H9 (cell line): ENCODE measurements at regions not wholly inside any gene's neighbourhood (a gene's known extent, or its start where the extent isn't known, plus 50 kb on each side); places are given as distances from the start of the nearest gene placed in this dataset.

ENCODE experiments used
- DNase-seq: peaks from one replicate; pipeline ENCODE4 v3.0.0-alpha.2; 2017
- H2AFZ ChIP-seq: one replicate; pipeline ENCODE4 v1.6.1; 2013; ENCODE audit warnings: mild to moderate bottlenecking, low read length, control low read depth, moderate library complexity
- H2AK5ac ChIP-seq: 2 replicates; pipeline ENCODE4 v1.6.1; 2013; ENCODE audit warnings: low read length, control low read depth, mixed read lengths; ENCODE audit not compliant: insufficient read length
- H2BK120ac ChIP-seq: one replicate; pipeline ENCODE4 v1.6.1; 2013; ENCODE audit warnings: low read depth, mild to moderate bottlenecking, low read length, control low read depth, inconsistent platforms; ENCODE audit not compliant: poor library complexity, severe bottlenecking
- H2BK12ac ChIP-seq: 2 replicates; pipeline ENCODE4 v1.6.1; 2013; ENCODE audit warnings: low read length, control low read depth, mixed read lengths, low read depth; ENCODE audit not compliant: insufficient read length
- H2BK15ac ChIP-seq: 2 replicates; pipeline ENCODE4 v1.6.1; 2013; ENCODE audit warnings: low read depth, low read length, control low read depth
- H2BK20ac ChIP-seq: one replicate; pipeline ENCODE4 v1.6.1; 2013; ENCODE audit warnings: low read depth, mild to moderate bottlenecking, low read length, control low read depth, inconsistent platforms; ENCODE audit not compliant: poor library complexity, severe bottlenecking
- H2BK5ac ChIP-seq: 2 replicates; pipeline ENCODE4 v1.6.1; 2013; ENCODE audit warnings: low read length, control low read depth, mixed read lengths; ENCODE audit not compliant: insufficient read length
- H3K14ac ChIP-seq: 2 replicates; pipeline ENCODE4 v1.6.1; 2013; ENCODE audit warnings: low read length, control low read depth; ENCODE audit not compliant: insufficient read depth
- H3K18ac ChIP-seq: 2 replicates; pipeline ENCODE4 v1.6.1; 2013; ENCODE audit warnings: low read depth, mild to moderate bottlenecking, mixed read lengths, low read length, control low read depth; ENCODE audit not compliant: insufficient read length
- H3K23ac ChIP-seq: 2 replicates; pipeline ENCODE4 v1.6.1; 2013; ENCODE audit warnings: low read length, control low read depth, mixed read lengths, low read depth; ENCODE audit not compliant: insufficient read length
- H3K23me2 ChIP-seq: 2 replicates; pipeline ENCODE4 v1.6.1; 2013; ENCODE audit warnings: low read depth, mild to moderate bottlenecking, mixed read lengths, low read length, control low read depth; ENCODE audit not compliant: insufficient read length, poor library complexity, severe bottlenecking
- H3K27ac ChIP-seq: 2 replicates; pipeline ENCODE4 v1.5.1; 2013; ENCODE audit warnings: low read length, control low read depth, mixed read lengths, low read depth; ENCODE audit not compliant: insufficient read length
- H3K27me3 ChIP-seq: 2 replicates; pipeline ENCODE4 v1.6.1; 2013; ENCODE audit warnings: low read length, control low read depth, inconsistent platforms; ENCODE audit not compliant: insufficient read depth
- H3K4ac ChIP-seq: 2 replicates; pipeline ENCODE4 v1.6.1; 2013; ENCODE audit warnings: low read depth, mild to moderate bottlenecking, control low read depth, inconsistent platforms, low read length, moderate library complexity
- H3K4me1 ChIP-seq: 2 replicates; pipeline ENCODE4 v1.6.1; 2013; ENCODE audit warnings: low read length, control low read depth, inconsistent platforms; ENCODE audit not compliant: insufficient read depth
- H3K4me2 ChIP-seq: 2 replicates; pipeline ENCODE4 v1.6.1; 2013; ENCODE audit warnings: low read length, control low read depth, mixed read lengths; ENCODE audit not compliant: insufficient read length, insufficient read depth
- H3K56ac ChIP-seq: 2 replicates; pipeline ENCODE4 v1.6.1; 2013; ENCODE audit warnings: low read depth, mild to moderate bottlenecking, mixed read lengths, low read length, control low read depth; ENCODE audit not compliant: insufficient read length
- H3K79me1 ChIP-seq: 2 replicates; pipeline ENCODE4 v1.6.1; 2013; ENCODE audit warnings: low read depth, mild to moderate bottlenecking, moderate library complexity, low read length, control low read depth, inconsistent platforms; ENCODE audit not compliant: insufficient read depth, poor library complexity, severe bottlenecking
- H3K79me2 ChIP-seq: 2 replicates; pipeline ENCODE4 v1.6.1; 2013; ENCODE audit warnings: low read length, control low read depth, inconsistent platforms; ENCODE audit not compliant: insufficient read depth
- H3K9ac ChIP-seq: 2 replicates; pipeline ENCODE4 v1.6.1; 2013; ENCODE audit warnings: low read length, control low read depth, mixed read lengths; ENCODE audit not compliant: insufficient read length; ENCODE audit errors: extremely low read depth
- H3K9me3 ChIP-seq: one replicate; pipeline ENCODE4 v1.6.1; 2013; ENCODE audit warnings: low read depth, low read length, inconsistent platforms; ENCODE audit not compliant: control insufficient read depth
- H3T11ph ChIP-seq: one replicate; pipeline ENCODE4 v1.6.1; 2013; ENCODE audit warnings: mild to moderate bottlenecking, low read length, control low read depth, inconsistent platforms
- H4K20me1 ChIP-seq: one replicate; pipeline ENCODE4 v1.6.1; 2013; ENCODE audit not compliant: control insufficient read depth, insufficient read length, insufficient read depth
- H4K5ac ChIP-seq: 2 replicates; pipeline ENCODE4 v1.6.1; 2013; ENCODE audit warnings: low read depth, mild to moderate bottlenecking, mixed read lengths, low read length, control low read depth; ENCODE audit not compliant: insufficient read length
- H4K8ac ChIP-seq: replicated peaks from 2 replicates; pipeline ENCODE4 v1.6.1; 2013; ENCODE audit warnings: low read length, control low read depth, mixed read lengths, low read depth; ENCODE audit not compliant: insufficient read length
- H4K91ac ChIP-seq: 2 replicates; pipeline ENCODE4 v1.6.1; 2013; ENCODE audit warnings: low read depth, mild to moderate bottlenecking, moderate library complexity, mixed read lengths, low read length, control low read depth; ENCODE audit not compliant: insufficient read length
- H3K27ac Mint-ChIP-seq, 3 experiments: 2 replicates in 2 of 3; 3 replicates in 1 of 3; pipeline ENCODE4 v1.8.0; 2020 to 2021; ENCODE audit warnings: mixed read lengths in 3 of 3, mild to moderate bottlenecking in 1 of 3, moderate library complexity in 1 of 3
- H3K27me3 Mint-ChIP-seq: 2 replicates; pipeline ENCODE4 v1.8.0; 2021; ENCODE audit warnings: low read depth, mild to moderate bottlenecking, moderate library complexity, mixed read lengths
- H3K36me3 Mint-ChIP-seq, 3 experiments: 2 replicates in 2 of 3; 3 replicates in 1 of 3; pipeline ENCODE4 v1.8.0; 2020 to 2021; ENCODE audit warnings: low read depth in 3 of 3, mixed read lengths in 3 of 3; ENCODE audit not compliant: insufficient read depth in 1 of 3
- H3K4me1 Mint-ChIP-seq, 2 experiments: 2 replicates each; pipeline ENCODE4 v1.8.0; 2020; ENCODE audit warnings: mixed read lengths in 2 of 2
- H3K4me3 Mint-ChIP-seq, 2 experiments: 2 replicates in 1 of 2; 3 replicates in 1 of 2; pipeline ENCODE4 v1.8.0; 2020 to 2021; ENCODE audit warnings: mild to moderate bottlenecking in 2 of 2, mixed read lengths in 2 of 2, moderate library complexity in 1 of 2
- H3K9me3 Mint-ChIP-seq, 2 experiments: 2 replicates in 1 of 2; 3 replicates in 1 of 2; pipeline ENCODE4 v1.8.0; 2020; ENCODE audit warnings: mild to moderate bottlenecking in 2 of 2, mixed read lengths in 2 of 2, moderate library complexity in 1 of 2
- WGBS: extraction: QIAGEN DNeasy Blood & Tissue Kit; methylation state at CpG from one replicate; pipeline ENCODE4 v1.1.7; 2013; ENCODE audit warnings: missing lambda C conversion rate, low lambda C conversion rate, mixed read lengths; ENCODE audit not compliant: insufficient read length; ENCODE audit errors: extremely low coverage; 5-methylcytosine and 5-hydroxymethylcytosine counted together
- TF ChIP-seq, protein P1 (sequence below): fragments of 200-600 bp; sonication (generic); conservative IDR thresholded peaks from 3 replicates; pipeline ENCODE4 v1.8.0; 2021; ENCODE audit warnings: antibody characterized with exemption, mild to moderate bottlenecking

DNA sequence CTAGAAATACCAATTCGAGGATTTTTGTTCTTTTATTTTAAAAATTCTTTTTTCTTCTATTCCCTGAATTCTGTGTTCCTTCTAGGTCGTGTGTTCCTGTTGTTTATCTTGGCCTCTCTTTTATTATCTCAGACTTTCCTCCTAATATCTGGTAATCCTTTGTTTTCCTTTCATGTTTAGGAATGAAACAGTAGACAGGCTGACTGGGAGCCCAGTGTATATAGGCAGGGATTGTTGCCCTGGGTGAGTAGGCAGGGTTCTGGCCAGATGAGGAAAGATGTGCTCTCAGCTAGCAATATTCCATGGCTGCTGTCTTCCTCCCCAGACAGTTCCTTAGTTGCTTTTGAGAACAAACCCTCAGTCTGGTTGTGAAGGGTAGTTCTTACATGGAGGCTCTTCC is 161.8 kb upstream of the PDE4B start:
- Histone ChIP-seq H3K27ac (no peak overlapping the region), H2AK5ac (no peak overlapping the region), H2BK120ac (no peak overlapping the region), H3K4me1 (no peaks in the 10 kb centered on the region), H3K14ac (no peak overlapping the region), H3K23ac (no peak overlapping the region), H3K79me2 (no peaks in the 10 kb centered on the region), H3K9me3 (no peaks in the 10 kb centered on the region), H4K20me1 (no peaks in the 10 kb centered on the region), H4K8ac (no peak overlapping the region), H3K9ac (no peak overlapping the region), H3K4ac (no peak overlapping the region), H3T11ph (no peak overlapping the region), H3K23me2 (no peaks in the 10 kb centered on the region), H4K5ac (no peak overlapping the region), H2AFZ (no peak overlapping the region), H2BK12ac (no peak overlapping the region), H3K4me2 (no peak overlapping the region), H2BK5ac (no peak overlapping the region), H2BK15ac (no peak overlapping the region), H3K79me1 (no peaks in the 10 kb centered on the region), H3K27me3 (no peaks in the 10 kb centered on the region), H4K91ac (no peak overlapping the region), H2BK20ac (no peak overlapping the region), H3K56ac (no peak overlapping the region), H3K18ac (no peak overlapping the region)
- H3K27me3 Mint-ChIP-seq = no peaks in the 10 kb centered on the region
- H3K4me3 Mint-ChIP-seq = no peak overlapping the region
- peaks cover 0 to 3% of the 10 kb centered on the region in 2 experiments; a peak in 1 of 4 replicates for H3K4me1 Mint-ChIP-seq
- WGBS = no CpG with 5 or more reads among the region's 2 CpGs
- H3K27ac Mint-ChIP-seq = no peak overlapping the region
- TF ChIP-seq, protein P1, sequence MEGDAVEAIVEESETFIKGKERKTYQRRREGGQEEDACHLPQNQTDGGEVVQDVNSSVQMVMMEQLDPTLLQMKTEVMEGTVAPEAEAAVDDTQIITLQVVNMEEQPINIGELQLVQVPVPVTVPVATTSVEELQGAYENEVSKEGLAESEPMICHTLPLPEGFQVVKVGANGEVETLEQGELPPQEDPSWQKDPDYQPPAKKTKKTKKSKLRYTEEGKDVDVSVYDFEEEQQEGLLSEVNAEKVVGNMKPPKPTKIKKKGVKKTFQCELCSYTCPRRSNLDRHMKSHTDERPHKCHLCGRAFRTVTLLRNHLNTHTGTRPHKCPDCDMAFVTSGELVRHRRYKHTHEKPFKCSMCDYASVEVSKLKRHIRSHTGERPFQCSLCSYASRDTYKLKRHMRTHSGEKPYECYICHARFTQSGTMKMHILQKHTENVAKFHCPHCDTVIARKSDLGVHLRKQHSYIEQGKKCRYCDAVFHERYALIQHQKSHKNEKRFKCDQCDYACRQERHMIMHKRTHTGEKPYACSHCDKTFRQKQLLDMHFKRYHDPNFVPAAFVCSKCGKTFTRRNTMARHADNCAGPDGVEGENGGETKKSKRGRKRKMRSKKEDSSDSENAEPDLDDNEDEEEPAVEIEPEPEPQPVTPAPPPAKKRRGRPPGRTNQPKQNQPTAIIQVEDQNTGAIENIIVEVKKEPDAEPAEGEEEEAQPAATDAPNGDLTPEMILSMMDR = no peak
- no peaks in the 10 kb centered on the region for H3K36me3 Mint-ChIP-seq
- H3K9me3 Mint-ChIP-seq = no peaks in the 10 kb centered on the region
- DNase-seq = no peak
